ENCODE measurements at regions not wholly inside any gene's neighbourhood (a gene's known extent, or its start where the extent isn't known, plus 50 kb on each side); places are given as distances from the start of the nearest gene placed in this dataset.

- FAIRE-seq, result no peak
Measured at GRCh38 chr4:42205541-42205940, 53.1 kb upstream of the BEND4 start.

GRCh38 chr4:42216664-42217063 is 64.2 kb upstream of the BEND4 start:
- Histone ChIP-seq H3K4me3 (ENCODE audit: low read depth, low read length) (no peak overlapping the region), H3K36me3 (ENCODE audit: control insufficient read depth, insufficient read depth, low read length) (no peaks in the 10 kb centered on the region), H3K27me3 (ENCODE audit: control insufficient read depth, insufficient read depth, low read length) (no peaks in the 10 kb centered on the region)
- DNase-seq (ENCODE audit: low read depth), result no peak
- peak; percentile 7 for FAIRE-seq
- TF ChIP-seq CTCF (IDR thresholded peaks at IDR 0.05; ENCODE audit: insufficient read depth, low read length, severe bottlenecking), result no peak

More at GRCh38 chr4:42205541-42205940, 53.1 kb upstream of the BEND4 start:
- DNase-seq (ENCODE audit: low read depth), result no peak
- Histone ChIP-seq H3K4me3 (ENCODE audit: low read depth, low read length) (no peak overlapping the region), H3K36me3 (ENCODE audit: control insufficient read depth, insufficient read depth, low read length) (no peaks in the 10 kb centered on the region), H3K27me3 (ENCODE audit: control insufficient read depth, insufficient read depth, low read length) (no peaks in the 10 kb centered on the region)
- no peak for TF ChIP-seq CTCF (IDR thresholded peaks at IDR 0.05; ENCODE audit: insufficient read depth, low read length, severe bottlenecking)

GRCh38 chr4:42225286-42225685 is 72.8 kb upstream of the BEND4 start:
- Histone ChIP-seq H3K36me3 (ENCODE audit: control insufficient read depth, insufficient read depth, low read length) (no peaks in the 10 kb centered on the region), H3K4me3 (ENCODE audit: low read depth, low read length) (no peak overlapping the region), H3K27me3 (ENCODE audit: control insufficient read depth, insufficient read depth, low read length) (no peaks in the 10 kb centered on the region)
- FAIRE-seq, result no peak
- TF ChIP-seq CTCF (IDR thresholded peaks at IDR 0.05; ENCODE audit: insufficient read depth, low read length, severe bottlenecking), result no peak
- no peak for DNase-seq (ENCODE audit: low read depth)

GRCh38 chr4:42234817-42235216 is 82.4 kb upstream of the BEND4 start:
- H3K36me3 ChIP-seq (ENCODE audit: control insufficient read depth, insufficient read depth, low read length), result no peaks in the 10 kb centered on the region
- H3K27me3 ChIP-seq (ENCODE audit: control insufficient read depth, insufficient read depth, low read length), result no peaks in the 10 kb centered on the region
- no peak overlapping the region for H3K4me3 ChIP-seq (ENCODE audit: low read depth, low read length)
- no peak for FAIRE-seq
- DNase-seq (ENCODE audit: low read depth), result no peak
- TF ChIP-seq CTCF (IDR thresholded peaks at IDR 0.05; ENCODE audit: insufficient read depth, low read length, severe bottlenecking), result no peak

GRCh38 chr4:42235304-42236021 is 83.0 kb upstream of the BEND4 start:
- H3K27me3 ChIP-seq (ENCODE audit: control insufficient read depth, insufficient read depth, low read length), result no peaks in the 10 kb centered on the region
- FAIRE-seq (no peak), DNase-seq (ENCODE audit: low read depth) (no peak)
- H3K4me3 ChIP-seq (ENCODE audit: low read depth, low read length), result no peak overlapping the region
- no peak for TF ChIP-seq CTCF (IDR thresholded peaks at IDR 0.05; ENCODE audit: insufficient read depth, low read length, severe bottlenecking)
- H3K36me3 ChIP-seq (ENCODE audit: control insufficient read depth, insufficient read depth, low read length), result no peaks in the 10 kb centered on the region

GRCh38 chr4:42237010-42237409 is 84.6 kb upstream of the BEND4 start:
- H3K4me3 ChIP-seq (ENCODE audit: low read depth, low read length), result no peak overlapping the region
- FAIRE-seq (no peak), DNase-seq (ENCODE audit: low read depth) (no peak)
- no peak for TF ChIP-seq CTCF (IDR thresholded peaks at IDR 0.05; ENCODE audit: insufficient read depth, low read length, severe bottlenecking)
- H3K36me3 ChIP-seq (ENCODE audit: control insufficient read depth, insufficient read depth, low read length), result no peaks in the 10 kb centered on the region
- no peaks in the 10 kb centered on the region for H3K27me3 ChIP-seq (ENCODE audit: control insufficient read depth, insufficient read depth, low read length)
